GM13977 (cell line): ENCODE measurements at regions not wholly inside any gene's neighbourhood (a gene's known extent, or its start where the extent isn't known, plus 50 kb on each side); places are given as distances from the start of the nearest gene placed in this dataset.
"Not testable (repeated sequence)": the region's sequence is repeated elsewhere in the genome, so short reads cannot be mapped to it uniquely, and the experiment has no call there.

Source experiments
- DNase-seq: peaks from one replicate; pipeline ENCODE4 v3.0.0; 2012; ENCODE audit warnings: low spot score
- CTCF ChIP-seq: IDR thresholded peaks from 2 replicates; pipeline ENCODE4 v1.5.1; 2012; ENCODE audit warnings: mild to moderate bottlenecking, control low read depth; ENCODE audit not compliant: insufficient read depth; ENCODE audit errors: extremely low read depth, missing control alignments
- in situ Hi-C: fragments of 300-500 bp; cut with MboI; formaldehyde crosslinking; loops from one replicate; pipeline ENCODE4 v1.12.0; 2022; ENCODE audit warnings: low sequenced_read_pairs, low pct_unique_long_range_greater_than_20kb, mixed read lengths, inconsistent platforms; ENCODE audit not compliant: unreplicated experiment

- TF ChIP-seq CTCF: no peak
- in situ Hi-C loops: no loop called here
- DNase-seq: no peak
These were observed 67.2 kb upstream of the TGFBR2 start for GRCh38 chr3:30539206-30539605.

- TF ChIP-seq CTCF: no peak
- DNase-seq: no peak
- in situ Hi-C loops: no loop called here
These were observed 66.6 kb upstream of the TGFBR2 start for GRCh38 chr3:30539772-30540171.

GRCh38 chr3:30541156-30541555 lies 65.2 kb upstream of the TGFBR2 start:
- DNase-seq, in situ Hi-C loops: not testable (repeated sequence)

GRCh38 chr3:30542897-30543296 lies 63.5 kb upstream of the TGFBR2 start:
- no peak for TF ChIP-seq CTCF
- in situ Hi-C loops: no loop called here
- no peak for DNase-seq

GRCh38 chr3:30544812-30545211 lies 61.6 kb upstream of the TGFBR2 start:
- in situ Hi-C loops: no loop called here
- TF ChIP-seq CTCF: no peak
- DNase-seq: no peak

- in situ Hi-C loops: no loop called here
- DNase-seq: no peak
- TF ChIP-seq CTCF: no peak
These were observed 59.5 kb upstream of the TGFBR2 start for GRCh38 chr3:30546934-30547333.

- in situ Hi-C loops: no loop called here
- no peak for TF ChIP-seq CTCF
- no peak for DNase-seq
These were observed 58.7 kb upstream of the TGFBR2 start for GRCh38 chr3:30547716-30548115.
